ENCODE measurements at regions not wholly inside any gene's neighbourhood (a gene's known extent, or its start where the extent isn't known, plus 50 kb on each side); places are given as distances from the start of the nearest gene placed in this dataset.

DNA sequence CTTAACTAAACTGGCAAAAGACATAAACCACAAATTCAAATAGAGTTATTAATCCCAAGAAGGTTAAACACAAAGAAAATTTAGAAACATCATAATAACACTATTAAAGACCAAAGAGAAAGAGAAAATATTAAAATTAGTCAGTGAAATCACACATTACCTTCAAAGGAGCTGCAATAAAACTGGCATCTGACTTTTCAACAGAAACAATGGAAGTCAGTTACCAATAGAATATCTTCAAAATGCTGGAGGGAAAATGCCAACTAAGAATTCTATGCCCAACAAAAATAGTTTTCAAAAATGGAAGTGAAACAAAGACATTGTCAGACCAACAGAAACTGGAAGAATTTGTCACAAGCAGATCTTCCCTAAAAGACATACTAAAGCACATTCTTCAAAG lies 68.7 kb upstream of the RNF7 start:
- Mint-ChIP-seq H3K4me3 (no peak overlapping the region), H3K27ac (no peak overlapping the region), H3K4me1 (peaks cover 3% of the 10 kb centered on the region in 2 experiments), H3K9me3 (peaks cover 29 to 36% of the 10 kb centered on the region in 2 experiments), H3K36me3 (ENCODE audit: insufficient read depth in 1 of 3, low read depth in 3 of 3) (peaks cover 14 to 36% (median 29%) of the 10 kb centered on the region in 3 experiments), H3K27me3 (ENCODE audit: low read depth) (peaks cover 4% of the 10 kb centered on the region)
- Histone ChIP-seq H3K4me2 (ENCODE audit: insufficient read depth, insufficient read length, low read length) (no peak overlapping the region), H3T11ph (ENCODE audit: low read length) (no peak overlapping the region), H3K9ac (ENCODE audit: extremely low read depth, insufficient read length, low read length) (no peak overlapping the region), H3K23me2 (ENCODE audit: insufficient read length, low read depth, low read length, poor library complexity, severe bottlenecking) (no peaks in the 10 kb centered on the region), H3K9me3 (ENCODE audit: control insufficient read depth, low read depth, low read length) (no peaks in the 10 kb centered on the region), H4K5ac (ENCODE audit: insufficient read length, low read depth, low read length) (no peak overlapping the region), H2BK120ac (ENCODE audit: low read depth, low read length, poor library complexity, severe bottlenecking) (no peak overlapping the region), H3K27ac (ENCODE audit: insufficient read length, low read depth, low read length) (no peak overlapping the region), H3K18ac (ENCODE audit: insufficient read length, low read depth, low read length) (no peak overlapping the region), H3K27me3 (ENCODE audit: insufficient read depth, low read length) (no peaks in the 10 kb centered on the region), H3K14ac (ENCODE audit: insufficient read depth, low read length) (no peak overlapping the region), H2BK20ac (ENCODE audit: low read depth, low read length, poor library complexity, severe bottlenecking) (no peak overlapping the region), H3K79me2 (ENCODE audit: insufficient read depth, low read length) (no peaks in the 10 kb centered on the region), H4K8ac (replicated peaks; ENCODE audit: insufficient read length, low read depth, low read length) (no peak overlapping the region), H4K91ac (ENCODE audit: insufficient read length, low read depth, low read length) (no peak overlapping the region), H2BK5ac (ENCODE audit: insufficient read length, low read length) (no peak overlapping the region), H3K23ac (ENCODE audit: insufficient read length, low read depth, low read length) (no peak overlapping the region), H3K56ac (ENCODE audit: insufficient read length, low read depth, low read length) (no peak overlapping the region), H3K4ac (ENCODE audit: low read depth, low read length) (no peak overlapping the region), H2BK12ac (ENCODE audit: insufficient read length, low read depth, low read length) (no peak overlapping the region), H3K4me1 (ENCODE audit: insufficient read depth, low read length) (no peaks in the 10 kb centered on the region), H2AK5ac (ENCODE audit: insufficient read length, low read length) (no peak overlapping the region), H2BK15ac (ENCODE audit: low read depth, low read length) (no peak overlapping the region), H2AFZ (ENCODE audit: low read length) (no peak overlapping the region), H4K20me1 (ENCODE audit: control insufficient read depth, insufficient read depth, insufficient read length) (no peaks in the 10 kb centered on the region), H3K79me1 (ENCODE audit: insufficient read depth, low read depth, low read length, poor library complexity, severe bottlenecking) (no peaks in the 10 kb centered on the region)
- TF ChIP-seq CTCF (conservative IDR thresholded peaks at IDR 0.05), result no peak
- no peak for DNase-seq

Data from H9 (cell line).